H1 (cell line): ENCODE measurements at regions not wholly inside any gene's neighbourhood (a gene's known extent, or its start where the extent isn't known, plus 50 kb on each side); places are given as distances from the start of the nearest gene placed in this dataset.

Experiments used
- CHD1 ChIP-seq: IDR thresholded peaks from 2 replicates; pipeline ENCODE4 v1.6.1; 2012; ENCODE audit warnings: low read depth, low read length, improper control_type of control experiment
- CHD7 ChIP-seq: fragments of 300-600 bp; sonication (generic); IDR thresholded peaks from 2 replicates; pipeline ENCODE4 v1.7.1; 2012; ENCODE audit warnings: low read length, moderate library complexity, mild to moderate bottlenecking, inconsistent platforms; ENCODE audit not compliant: insufficient replicate concordance
- FOSL1 ChIP-seq: IDR thresholded peaks from 2 replicates; pipeline ENCODE4 v1.6.1; 2011; ENCODE audit warnings: mild to moderate bottlenecking, low read depth, low read length, moderate library complexity; ENCODE audit not compliant: insufficient read depth
- MAX ChIP-seq: IDR thresholded peaks from 2 replicates; pipeline ENCODE4 v1.6.1; 2012; ENCODE audit warnings: inconsistent platforms
- NANOG ChIP-seq: IDR thresholded peaks from 2 replicates; pipeline ENCODE4 v1.6.1; 2011; ENCODE audit warnings: low read length, low read depth, mild to moderate bottlenecking, inconsistent platforms; ENCODE audit not compliant: insufficient read depth, poor library complexity, severe bottlenecking
- RFX5 ChIP-seq: IDR thresholded peaks from 2 replicates; pipeline ENCODE4 v1.6.1; 2011; ENCODE audit warnings: low read depth, low read length, improper control_type of control experiment, borderline replicate concordance

DNA sequence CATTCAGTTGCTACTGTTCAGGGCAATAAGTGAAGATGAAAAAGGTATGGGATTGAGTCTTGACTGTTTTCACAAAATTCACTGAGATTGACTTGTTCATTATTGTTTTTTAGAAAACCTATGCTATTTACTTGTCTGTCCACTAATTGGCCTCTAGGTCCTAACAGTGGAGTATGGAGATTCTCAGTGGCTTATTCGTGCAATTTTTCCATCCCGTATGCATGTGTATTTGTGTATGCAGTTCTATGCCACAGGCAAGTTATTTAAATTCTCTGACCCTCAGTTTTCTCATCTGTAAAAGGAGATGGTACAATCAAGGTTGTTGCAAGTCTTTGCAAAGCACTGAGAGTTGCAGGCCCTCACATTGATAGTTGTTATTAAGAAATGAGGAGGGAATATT, 151.0 kb downstream of the BBOX1 start (continued):
- no peak for TF ChIP-seq MAX
- no peak for TF ChIP-seq CHD1
- TF ChIP-seq CHD7: no peak
- no peak for TF ChIP-seq RFX5
- TF ChIP-seq FOSL1: no peak
- TF ChIP-seq NANOG: no peak
